Astrocyte (in vitro differentiated cells and primary cell): ENCODE measurements at regions not wholly inside any gene's neighbourhood (a gene's known extent, or its start where the extent isn't known, plus 50 kb on each side); places are given as distances from the start of the nearest gene placed in this dataset.
"Not testable (repeated sequence)": the region's sequence is repeated elsewhere in the genome, so short reads cannot be mapped to it uniquely, and the experiment has no call there.

Source experiments
- DNase-seq: peaks from one replicate; pipeline ENCODE4 v3.0.0-alpha.2; 2010; ENCODE audit warnings: low read depth
- FAIRE-seq: peaks from 2 replicates; lab custom pipeline; 2011; peaks lifted over from hg19 to GRCh38; lab: Jason Lieb, UNC
- H2AFZ ChIP-seq: 2 replicates; pipeline ENCODE4 v1.6.0; 2012; ENCODE audit warnings: low read depth, low read length, inconsistent platforms
- H3K27ac ChIP-seq: 2 replicates; pipeline ENCODE4 v1.5.1; 2011; ENCODE audit warnings: low read depth, low read length, inconsistent platforms
- H3K27me3 ChIP-seq: 2 replicates; pipeline ENCODE4 v1.6.0; 2011; ENCODE audit warnings: low read length, inconsistent platforms; ENCODE audit not compliant: insufficient read depth
- H3K36me3 ChIP-seq: 2 replicates; pipeline ENCODE4 v1.5.1; 2011; ENCODE audit warnings: low read length, inconsistent platforms; ENCODE audit not compliant: insufficient read depth
- H3K4me1 ChIP-seq: 2 replicates; pipeline ENCODE4 v1.5.1; 2011; ENCODE audit warnings: low read length, inconsistent platforms; ENCODE audit not compliant: insufficient read depth
- H3K4me2 ChIP-seq: 2 replicates; pipeline ENCODE4 v1.6.0; 2012; ENCODE audit warnings: low read length, inconsistent platforms
- H3K4me3 ChIP-seq: 2 replicates; pipeline ENCODE4 v1.5.1; 2011; ENCODE audit warnings: low read depth, mild to moderate bottlenecking, low read length, inconsistent platforms; ENCODE audit not compliant: insufficient read depth
- H3K79me2 ChIP-seq: 2 replicates; pipeline ENCODE4 v1.6.0; 2012; ENCODE audit warnings: mild to moderate bottlenecking, low read length, inconsistent platforms; ENCODE audit not compliant: insufficient read depth
- H3K9ac ChIP-seq: 2 replicates; pipeline ENCODE4 v1.6.0; 2012; ENCODE audit warnings: mild to moderate bottlenecking, low read length, inconsistent platforms
- H3K9me3 ChIP-seq: 2 replicates; pipeline ENCODE4 v1.5.1; 2012; ENCODE audit warnings: low read depth, mild to moderate bottlenecking, low read length, inconsistent platforms; ENCODE audit not compliant: insufficient read depth
- H4K20me1 ChIP-seq: 2 replicates; pipeline ENCODE4 v1.6.0; 2012; ENCODE audit warnings: low read length, inconsistent platforms; ENCODE audit not compliant: insufficient read depth
- H3K27ac Mint-ChIP-seq: one replicate; pipeline ENCODE4 v1.8.0; 2021; ENCODE audit warnings: mild to moderate bottlenecking, mixed read lengths; ENCODE audit not compliant: unreplicated experiment
- H3K27me3 Mint-ChIP-seq: one replicate; pipeline ENCODE4 v1.8.0; 2021; ENCODE audit warnings: low read depth, mixed read lengths; ENCODE audit not compliant: unreplicated experiment
- H3K36me3 Mint-ChIP-seq: one replicate; pipeline ENCODE4 v1.8.0; 2021; ENCODE audit warnings: low read depth, mixed read lengths; ENCODE audit not compliant: unreplicated experiment
- H3K4me1 Mint-ChIP-seq: one replicate; pipeline ENCODE4 v1.8.0; 2021; ENCODE audit warnings: low read depth, mixed read lengths; ENCODE audit not compliant: unreplicated experiment
- H3K4me3 Mint-ChIP-seq: one replicate; pipeline ENCODE4 v1.8.0; 2021; ENCODE audit warnings: mild to moderate bottlenecking, moderate library complexity, mixed read lengths; ENCODE audit not compliant: unreplicated experiment
- H3K9me3 Mint-ChIP-seq: one replicate; pipeline ENCODE4 v1.8.0; 2021; ENCODE audit warnings: mild to moderate bottlenecking, mixed read lengths; ENCODE audit not compliant: unreplicated experiment
- CTCF ChIP-seq: IDR thresholded peaks from 2 replicates; pipeline ENCODE4 v1.5.1; 2011; ENCODE audit warnings: low read depth, mild to moderate bottlenecking, inconsistent platforms, low read length, moderate library complexity; ENCODE audit not compliant: insufficient read depth
- EZH2 ChIP-seq: IDR thresholded peaks from 2 replicates; pipeline ENCODE4 v1.6.1; 2012; ENCODE audit warnings: mild to moderate bottlenecking, low read length, inconsistent platforms; ENCODE audit not compliant: insufficient read depth

- H3K4me3 ChIP-seq: no peak overlapping the region
- no peak overlapping the region for H3K9ac ChIP-seq
- Mint-ChIP-seq H3K4me3 (no peak overlapping the region), H3K36me3 (no peaks in the 10 kb centered on the region), H3K27me3 (no peaks in the 10 kb centered on the region), H3K9me3 (peaks cover 3% of the 10 kb centered on the region), H3K4me1 (no peaks in the 10 kb centered on the region), H3K27ac (no peak overlapping the region)
- H3K79me2 ChIP-seq: no peaks in the 10 kb centered on the region
- no peak overlapping the region for H2AFZ ChIP-seq
- H3K27ac ChIP-seq: no peak overlapping the region
- H3K4me2 ChIP-seq: no peak overlapping the region
- no peak for FAIRE-seq
- no peaks in the 10 kb centered on the region for H3K27me3 ChIP-seq
- no peak for TF ChIP-seq EZH2
- H3K9me3 ChIP-seq: no peaks in the 10 kb centered on the region
- H3K4me1 ChIP-seq: no peaks in the 10 kb centered on the region
- no peak for DNase-seq
- H3K36me3 ChIP-seq: no peaks in the 10 kb centered on the region
- H4K20me1 ChIP-seq: no peaks in the 10 kb centered on the region
Observed at GRCh38 chr12:125346362-125346761, 281.1 kb downstream of the AACS start.

- Histone ChIP-seq H4K20me1 (no peaks in the 10 kb centered on the region), H3K27ac (no peak overlapping the region), H3K4me3 (no peak overlapping the region), H3K9ac (no peak overlapping the region), H3K36me3 (no peaks in the 10 kb centered on the region), H3K4me1 (no peaks in the 10 kb centered on the region), H2AFZ (no peak overlapping the region), H3K9me3 (no peaks in the 10 kb centered on the region), H3K4me2 (no peak overlapping the region), H3K27me3 (no peaks in the 10 kb centered on the region), H3K79me2 (no peaks in the 10 kb centered on the region)
- Mint-ChIP-seq H3K4me3 (no peak overlapping the region), H3K36me3 (no peaks in the 10 kb centered on the region), H3K27me3 (no peaks in the 10 kb centered on the region), H3K4me1 (no peaks in the 10 kb centered on the region), H3K9me3 (no peaks in the 10 kb centered on the region), H3K27ac (no peak overlapping the region)
- DNase-seq (no peak), FAIRE-seq (no peak)
- no peak for TF ChIP-seq EZH2
Observed at GRCh38 chr12:125351788-125352187, 286.6 kb downstream of the AACS start.

- H3K36me3 ChIP-seq, H3K27me3 ChIP-seq, H3K9me3 ChIP-seq, H3K4me1 ChIP-seq, H3K9ac ChIP-seq, H4K20me1 ChIP-seq, H3K27me3 Mint-ChIP-seq, H3K9me3 Mint-ChIP-seq, FAIRE-seq, DNase-seq, H3K4me1 Mint-ChIP-seq, H3K79me2 ChIP-seq, H3K4me3 ChIP-seq, H3K36me3 Mint-ChIP-seq, H3K4me3 Mint-ChIP-seq, H3K4me2 ChIP-seq, H3K27ac ChIP-seq, H2AFZ ChIP-seq, H3K27ac Mint-ChIP-seq: not testable (repeated sequence)
Observed at GRCh38 chr12:125353002-125353401, 287.8 kb downstream of the AACS start.

- Histone ChIP-seq H3K27me3 (no peaks in the 10 kb centered on the region), H3K4me1 (no peaks in the 10 kb centered on the region), H2AFZ (no peak overlapping the region), H4K20me1 (no peaks in the 10 kb centered on the region), H3K27ac (no peak overlapping the region), H3K9ac (no peak overlapping the region), H3K4me3 (no peak overlapping the region), H3K36me3 (no peaks in the 10 kb centered on the region), H3K4me2 (no peak overlapping the region), H3K79me2 (no peaks in the 10 kb centered on the region), H3K9me3 (no peaks in the 10 kb centered on the region)
- Mint-ChIP-seq H3K4me1 (no peaks in the 10 kb centered on the region), H3K9me3 (no peaks in the 10 kb centered on the region), H3K27me3 (no peaks in the 10 kb centered on the region), H3K4me3 (no peak overlapping the region), H3K36me3 (no peaks in the 10 kb centered on the region), H3K27ac (no peak overlapping the region)
- FAIRE-seq: no peak
- no peak for DNase-seq
- TF ChIP-seq EZH2 (no peak), CTCF (no peak)
Observed at GRCh38 chr12:125353871-125354270, 288.6 kb downstream of the AACS start.
